Liver (tissue), 3 donors: ENCODE measurements at regions not wholly inside any gene's neighbourhood (a gene's known extent, or its start where the extent isn't known, plus 50 kb on each side); places are given as distances from the start of the nearest gene placed in this dataset.

ENCODE experiments used
- FOXA1 ChIP-seq: IDR thresholded peaks from 2 replicates; pipeline ENCODE4 v1.6.1; 2016; ENCODE audit warnings: antibody characterized with exemption
- REST ChIP-seq: IDR thresholded peaks from 2 replicates; pipeline ENCODE4 v1.6.1; 2016; ENCODE audit warnings: antibody characterized with exemption, mild to moderate bottlenecking
- TAF1 ChIP-seq: conservative IDR thresholded peaks from 2 replicates; pipeline ENCODE4 v1.6.1; 2016; ENCODE audit warnings: antibody characterized with exemption, mild to moderate bottlenecking
- ZBTB33 ChIP-seq: IDR thresholded peaks from 2 replicates; pipeline ENCODE4 v1.6.1; 2016; ENCODE audit warnings: antibody characterized with exemption
- TF ChIP-seq, protein P1 (sequence below): fragments of 150-350 bp; IDR thresholded peaks from 2 replicates; pipeline ENCODE4 v1.5.1; 2017; ENCODE audit warnings: improper control_type of control experiment, low read depth, low read length; ENCODE audit not compliant: missing input control
- donor health status: healthy.
- donor health status: healthy.

GRCh38 chr6:28824793-28825731 lies 98.7 kb downstream of the TRIM27 start:
- TF ChIP-seq FOXA1, result no peak
- no peak for TF ChIP-seq REST
- TF ChIP-seq, protein P1, sequence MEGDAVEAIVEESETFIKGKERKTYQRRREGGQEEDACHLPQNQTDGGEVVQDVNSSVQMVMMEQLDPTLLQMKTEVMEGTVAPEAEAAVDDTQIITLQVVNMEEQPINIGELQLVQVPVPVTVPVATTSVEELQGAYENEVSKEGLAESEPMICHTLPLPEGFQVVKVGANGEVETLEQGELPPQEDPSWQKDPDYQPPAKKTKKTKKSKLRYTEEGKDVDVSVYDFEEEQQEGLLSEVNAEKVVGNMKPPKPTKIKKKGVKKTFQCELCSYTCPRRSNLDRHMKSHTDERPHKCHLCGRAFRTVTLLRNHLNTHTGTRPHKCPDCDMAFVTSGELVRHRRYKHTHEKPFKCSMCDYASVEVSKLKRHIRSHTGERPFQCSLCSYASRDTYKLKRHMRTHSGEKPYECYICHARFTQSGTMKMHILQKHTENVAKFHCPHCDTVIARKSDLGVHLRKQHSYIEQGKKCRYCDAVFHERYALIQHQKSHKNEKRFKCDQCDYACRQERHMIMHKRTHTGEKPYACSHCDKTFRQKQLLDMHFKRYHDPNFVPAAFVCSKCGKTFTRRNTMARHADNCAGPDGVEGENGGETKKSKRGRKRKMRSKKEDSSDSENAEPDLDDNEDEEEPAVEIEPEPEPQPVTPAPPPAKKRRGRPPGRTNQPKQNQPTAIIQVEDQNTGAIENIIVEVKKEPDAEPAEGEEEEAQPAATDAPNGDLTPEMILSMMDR, result no peak
- TF ChIP-seq ZBTB33, result no peak
- TF ChIP-seq TAF1, result no peak
